CD4-positive, alpha-beta memory T cell (primary cell): ENCODE measurements at regions not wholly inside any gene's neighbourhood (a gene's known extent, or its start where the extent isn't known, plus 50 kb on each side); places are given as distances from the start of the nearest gene placed in this dataset.

Experiments
- CTCF ChIA-PET: fragments of 350-600 bp; sonication (Branson Sonifier 250); formaldehyde crosslinking; loops from one replicate; lab custom pipeline; 2021; ENCODE audit warnings: inconsistent platforms; ENCODE audit not compliant: partially characterized antibody; lab: Charles Lee
- POLR2A ChIA-PET: fragments of 350-600 bp; sonication (Branson Sonifier 250); formaldehyde crosslinking; loops from one replicate; lab custom pipeline; 2021; ENCODE audit not compliant: partially characterized antibody; lab: Charles Lee
- DNase-seq, 5 donors: peaks; one replicate each; pipeline versions ENCODE4 v3.0.0 to v3.0.0-alpha.2; 2020 to 2022; ENCODE audit warnings: mixed read lengths in 1 of 5
- H3K27ac ChIP-seq: one replicate; pipeline ENCODE4 v1.7.0; 2013; ENCODE audit warnings: low read depth, low read length
- H3K27me3 ChIP-seq: 2 replicates; pipeline ENCODE4 v1.7.0; 2013; ENCODE audit warnings: mild to moderate bottlenecking, low read length, moderate library complexity; ENCODE audit not compliant: insufficient read depth
- H3K36me3 ChIP-seq: 2 replicates; pipeline ENCODE4 v1.7.0; 2013; ENCODE audit warnings: mild to moderate bottlenecking, low read length, moderate library complexity; ENCODE audit not compliant: insufficient read depth
- H3K4me1 ChIP-seq: 2 replicates; pipeline ENCODE4 v1.7.0; 2013; ENCODE audit warnings: mild to moderate bottlenecking, low read length, moderate library complexity; ENCODE audit not compliant: insufficient read depth
- H3K4me3 ChIP-seq, 2 donors: one replicate each; pipeline ENCODE4 v1.7.0; 2013; ENCODE audit warnings: low read length in 2 of 2, mild to moderate bottlenecking in 1 of 2
- H3K9me3 ChIP-seq, 2 donors: one replicate each; pipeline ENCODE4 v1.7.0; 2013; ENCODE audit warnings: low read length in 2 of 2, control low read depth in 1 of 2; ENCODE audit not compliant: control insufficient read depth in 1 of 2
- H3K27ac Mint-ChIP-seq, 7 donors: one replicate each; pipeline ENCODE4 v1.8.0; 2020 to 2021; ENCODE audit warnings: mixed read lengths in 7 of 7, mild to moderate bottlenecking in 6 of 7, inconsistent platforms in 3 of 7, moderate library complexity in 3 of 7
- H3K27me3 Mint-ChIP-seq, 2 donors: one replicate each; pipeline ENCODE4 v1.8.0; 2020 to 2021; ENCODE audit warnings: mixed read lengths in 2 of 2
- H3K36me3 Mint-ChIP-seq, 2 donors: one replicate each; pipeline ENCODE4 v1.8.0; 2020 to 2021; ENCODE audit warnings: mixed read lengths in 2 of 2, inconsistent platforms in 1 of 2, mild to moderate bottlenecking in 1 of 2
- H3K4me1 Mint-ChIP-seq, 4 donors: one replicate each; pipeline ENCODE4 v1.8.0; 2020 to 2021; ENCODE audit warnings: mixed read lengths in 4 of 4, mild to moderate bottlenecking in 1 of 4
- H3K4me3 Mint-ChIP-seq, 8 donors: one replicate each; pipeline ENCODE4 v1.8.0; 2020 to 2021; ENCODE audit warnings: mixed read lengths in 8 of 8, mild to moderate bottlenecking in 7 of 8, moderate library complexity in 6 of 8, inconsistent platforms in 3 of 8
- H3K9me3 Mint-ChIP-seq, 8 donors: one replicate each; pipeline ENCODE4 v1.8.0; 2020 to 2021; ENCODE audit warnings: mixed read lengths in 8 of 8, mild to moderate bottlenecking in 5 of 8, inconsistent platforms in 3 of 8, moderate library complexity in 1 of 8
- intact Hi-C: fragments of 100-400 bp; cut with micrococcal nuclease; formaldehyde crosslinking; loops from one replicate; pipeline ENCODE4 v1.15.1; 2023

GRCh38 chr13:105952233-105952972 lies 583.1 kb downstream of the EFNB2 start:
- H3K9me3 ChIP-seq = no peaks in the 10 kb centered on the region
- Mint-ChIP-seq H3K27ac (no peak overlapping the region), H3K36me3 (no peaks in the 10 kb centered on the region), H3K27me3 (no peaks in the 10 kb centered on the region), H3K4me3 (no peak overlapping the region), H3K9me3 (peaks cover 0 to 2% (median 0%) of the 10 kb centered on the region in 8 donors), H3K4me1 (no peaks in the 10 kb centered on the region)
- H3K4me1 ChIP-seq = no peaks in the 10 kb centered on the region
- no peak for DNase-seq
- intact Hi-C loops = no loop called here
- POLR2A ChIA-PET = no interaction called here
- H3K27ac ChIP-seq = no peak overlapping the region
- no peak overlapping the region for H3K4me3 ChIP-seq
- H3K27me3 ChIP-seq = no peaks in the 10 kb centered on the region
- CTCF ChIA-PET = no interaction called here
- no peaks in the 10 kb centered on the region for H3K36me3 ChIP-seq

- no peaks in the 10 kb centered on the region for H3K4me1 ChIP-seq
- intact Hi-C loops = no loop called here
- ChIA-PET CTCF (interaction anchor here (1.0 kb wide), 1 partner anchor 8 kb away, joined by 3 read pairs; no protein-coding TSS in a partner anchor), POLR2A (no interaction called here)
- H3K36me3 Mint-ChIP-seq = no peaks in the 10 kb centered on the region
- no peak overlapping the region for H3K27ac ChIP-seq
- H3K9me3 Mint-ChIP-seq = peaks cover 0 to 6% (median 0%) of the 10 kb centered on the region in 8 donors
- no peaks in the 10 kb centered on the region for H3K27me3 ChIP-seq
- H3K4me3 ChIP-seq = no peak overlapping the region
- DNase-seq = no peak
- no peaks in the 10 kb centered on the region for H3K9me3 ChIP-seq
- no peaks in the 10 kb centered on the region for H3K4me1 Mint-ChIP-seq
- H3K27me3 Mint-ChIP-seq = peaks cover 0 to 2% of the 10 kb centered on the region in 2 donors
- H3K4me3 Mint-ChIP-seq = no peak overlapping the region
- no peaks in the 10 kb centered on the region for H3K36me3 ChIP-seq
- no peak overlapping the region for H3K27ac Mint-ChIP-seq
These were observed 587.3 kb downstream of the EFNB2 start for GRCh38 chr13:105948143-105948542.

GRCh38 chr13:105940882-105941281 lies 594.6 kb downstream of the EFNB2 start:
- CTCF ChIA-PET = no interaction called here
- POLR2A ChIA-PET = no interaction called here
- intact Hi-C loops = no loop called here

GRCh38 chr13:105937451-105937850 lies 598.0 kb downstream of the EFNB2 start:
- POLR2A ChIA-PET = no interaction called here
- no peak overlapping the region for H3K4me3 Mint-ChIP-seq
- no peak overlapping the region for H3K27ac Mint-ChIP-seq
- CTCF ChIA-PET = no interaction called here
- Histone ChIP-seq H3K27me3 (no peaks in the 10 kb centered on the region), H3K4me3 (no peak overlapping the region), H3K9me3 (no peaks in the 10 kb centered on the region), H3K36me3 (no peaks in the 10 kb centered on the region), H3K4me1 (no peaks in the 10 kb centered on the region), H3K27ac (no peak overlapping the region)
- H3K9me3 Mint-ChIP-seq = peaks cover 0 to 3% (median 0%) of the 10 kb centered on the region in 8 donors
- peaks cover 0 to 1% of the 10 kb centered on the region in 2 donors for H3K27me3 Mint-ChIP-seq
- intact Hi-C loops = no loop called here
- no peaks in the 10 kb centered on the region for H3K4me1 Mint-ChIP-seq
- DNase-seq = no peak
- H3K36me3 Mint-ChIP-seq = no peaks in the 10 kb centered on the region

More at GRCh38 chr13:105940882-105941281, 594.6 kb downstream of the EFNB2 start:
- Mint-ChIP-seq H3K9me3 (peaks cover 0 to 7% (median 0%) of the 10 kb centered on the region in 8 donors), H3K27me3 (peaks cover 0 to 1% of the 10 kb centered on the region in 2 donors), H3K4me1 (no peaks in the 10 kb centered on the region), H3K36me3 (no peaks in the 10 kb centered on the region), H3K4me3 (no peak overlapping the region), H3K27ac (no peak overlapping the region)
- H3K4me3 ChIP-seq = no peak overlapping the region
- no peaks in the 10 kb centered on the region for H3K4me1 ChIP-seq
- no peaks in the 10 kb centered on the region for H3K9me3 ChIP-seq
- no peak for DNase-seq
- no peak overlapping the region for H3K27ac ChIP-seq
- H3K27me3 ChIP-seq = no peaks in the 10 kb centered on the region
- no peaks in the 10 kb centered on the region for H3K36me3 ChIP-seq

GRCh38 chr13:105936816-105937215 lies 598.6 kb downstream of the EFNB2 start:
- peaks cover 0 to 1% of the 10 kb centered on the region in 2 donors for H3K27me3 Mint-ChIP-seq

GRCh38 chr13:105929505-105929904 lies 606.0 kb downstream of the EFNB2 start:
- no peaks in the 10 kb centered on the region for H3K9me3 ChIP-seq
- Mint-ChIP-seq H3K27ac (no peak overlapping the region), H3K9me3 (peaks cover 0 to 4% (median 0%) of the 10 kb centered on the region in 8 donors), H3K4me1 (no peaks in the 10 kb centered on the region), H3K4me3 (no peak overlapping the region), H3K36me3 (no peaks in the 10 kb centered on the region), H3K27me3 (no peaks in the 10 kb centered on the region)
- H3K4me3 ChIP-seq = no peak overlapping the region
- no peaks in the 10 kb centered on the region for H3K36me3 ChIP-seq
- POLR2A ChIA-PET = no interaction called here
- no peaks in the 10 kb centered on the region for H3K27me3 ChIP-seq
- H3K27ac ChIP-seq = no peak overlapping the region
- CTCF ChIA-PET = no interaction called here
- intact Hi-C loops = no loop called here
- no peaks in the 10 kb centered on the region for H3K4me1 ChIP-seq
- DNase-seq = no peak

More at GRCh38 chr13:105936816-105937215, 598.6 kb downstream of the EFNB2 start:
- H3K9me3 ChIP-seq = no peaks in the 10 kb centered on the region
- no peaks in the 10 kb centered on the region for H3K36me3 ChIP-seq
- no peak overlapping the region for H3K4me3 ChIP-seq
- ChIA-PET POLR2A (no interaction called here), CTCF (no interaction called here)
- no peaks in the 10 kb centered on the region for H3K4me1 ChIP-seq
- Mint-ChIP-seq H3K9me3 (peaks cover 0 to 3% (median 0%) of the 10 kb centered on the region in 8 donors), H3K4me1 (no peaks in the 10 kb centered on the region), H3K27ac (no peak overlapping the region), H3K4me3 (no peak overlapping the region), H3K36me3 (no peaks in the 10 kb centered on the region)
- DNase-seq = no peak
- intact Hi-C loops = no loop called here
- no peaks in the 10 kb centered on the region for H3K27me3 ChIP-seq
- H3K27ac ChIP-seq = no peak overlapping the region

GRCh38 chr13:105928901-105929300 lies 606.6 kb downstream of the EFNB2 start:
- H3K27me3 Mint-ChIP-seq = no peaks in the 10 kb centered on the region
- H3K4me1 Mint-ChIP-seq = no peaks in the 10 kb centered on the region
- Histone ChIP-seq H3K36me3 (no peaks in the 10 kb centered on the region), H3K27ac (no peak overlapping the region), H3K27me3 (no peaks in the 10 kb centered on the region), H3K4me1 (no peaks in the 10 kb centered on the region), H3K9me3 (no peaks in the 10 kb centered on the region), H3K4me3 (no peak overlapping the region)
- peaks cover 0 to 4% (median 0%) of the 10 kb centered on the region in 8 donors for H3K9me3 Mint-ChIP-seq
- H3K4me3 Mint-ChIP-seq = no peak overlapping the region
- CTCF ChIA-PET = no interaction called here
- POLR2A ChIA-PET = no interaction called here
- H3K36me3 Mint-ChIP-seq = no peaks in the 10 kb centered on the region
- no peak overlapping the region for H3K27ac Mint-ChIP-seq
- intact Hi-C loops = no loop called here
- no peak for DNase-seq
